Panc1 (cell line): ENCODE measurements at regions not wholly inside any gene's neighbourhood (a gene's known extent, or its start where the extent isn't known, plus 50 kb on each side); places are given as distances from the start of the nearest gene placed in this dataset.
"Not testable (repeated sequence)": the region's sequence is repeated elsewhere in the genome, so short reads cannot be mapped to it uniquely, and the experiment has no call there.

Experiments
- ATAC-seq: fragments of 200-7000 bp; cut with Tn5 transposase; 2 replicates; pipeline ENCODE4 v1.9.1; 2020; ENCODE audit warnings: mild to moderate bottlenecking, moderate library complexity
- BruUV-seq: library from RNA; stranded (reverse); fragments of 400-500 nt; replicated peaks from 2 replicates; lab custom pipeline; 2021; lab: Mats Ljungman, UMichigan
- CTCF ChIA-PET: fragments of 300-600 bp; sonication (Branson Sonifier 250); formaldehyde crosslinking; loops from one replicate; lab custom pipeline; 2022; ENCODE audit warnings: antibody characterized with exemption; lab: Charles Lee
- POLR2A ChIA-PET: fragments of 300-600 bp; sonication (Branson Sonifier 250); formaldehyde crosslinking; loops from one replicate; lab custom pipeline; 2022; ENCODE audit warnings: antibody characterized with exemption; lab: Charles Lee
- DNase-seq: peaks from one replicate; pipeline ENCODE4 v3.0.0-alpha.2; 2010; ENCODE audit warnings: low read depth, low spot score
- H3K27ac ChIP-seq: 2 replicates; pipeline ENCODE4 v1.5.1; 2011; ENCODE audit warnings: mild to moderate bottlenecking, low read length, inconsistent platforms
- H3K27me3 ChIP-seq: fragments of 200-500 bp; sonication (Bioruptor generic); 2 replicates; pipeline ENCODE4 v1.6.0; 2014; ENCODE audit warnings: low read length, inconsistent platforms; ENCODE audit not compliant: control insufficient read depth, insufficient read depth
- H3K36me3 ChIP-seq: fragments of 200-500 bp; sonication (Bioruptor generic); 2 replicates; pipeline ENCODE4 v1.5.1; 2014; ENCODE audit warnings: inconsistent platforms, mild to moderate bottlenecking, low read length, moderate library complexity; ENCODE audit not compliant: control insufficient read depth, insufficient read depth
- H3K4me1 ChIP-seq: 2 replicates; pipeline ENCODE4 v1.5.1; 2011; ENCODE audit warnings: inconsistent platforms, mild to moderate bottlenecking, low read length, moderate library complexity; ENCODE audit not compliant: control insufficient read depth, insufficient read depth
- H3K4me3 ChIP-seq, 2 experiments: 2 replicates each; pipeline ENCODE4 v1.5.1; 2011 to 2012; ENCODE audit warnings: low read depth in 2 of 2, low read length in 2 of 2, mild to moderate bottlenecking in 2 of 2, inconsistent platforms in 1 of 2, moderate library complexity in 1 of 2
- H3K9me3 ChIP-seq: fragments of 200-500 bp; sonication (Bioruptor generic); 2 replicates; pipeline ENCODE4 v1.5.1; 2014; ENCODE audit warnings: low read depth, mild to moderate bottlenecking, inconsistent platforms, low read length, moderate library complexity; ENCODE audit not compliant: control insufficient read depth, insufficient read depth
- POLR2AphosphoS5 ChIP-seq: IDR thresholded peaks from 2 replicates; pipeline ENCODE4 v1.6.1; 2012; ENCODE audit warnings: mild to moderate bottlenecking, low read depth, low read length, moderate library complexity
- SIN3A ChIP-seq: IDR thresholded peaks from 2 replicates; pipeline ENCODE4 v1.6.1; 2012; ENCODE audit warnings: low read depth, mild to moderate bottlenecking, low read length, moderate library complexity, borderline replicate concordance; ENCODE audit not compliant: insufficient read depth
- TCF7L2 ChIP-seq: IDR thresholded peaks from 2 replicates; pipeline ENCODE4 v1.6.1; 2011; ENCODE audit warnings: mild to moderate bottlenecking, low read depth, low read length, inconsistent platforms
- in situ Hi-C: cut with HindIII; loops from 2 replicates; pipeline ENCODE4 v1.10.0; 2016; ENCODE audit warnings: low sequenced_read_pairs, low pct_unique_long_range_greater_than_20kb
- intact Hi-C: fragments of 100-400 bp; cut with micrococcal nuclease; formaldehyde crosslinking; loops from one replicate; pipeline ENCODE4 v1.10.0; 2022; ENCODE audit not compliant: unreplicated experiment
- TF ChIP-seq, protein P1 (sequence below): fragments of 450-650 bp; IDR thresholded peaks from 2 replicates; pipeline ENCODE4 v1.5.1; 2017; ENCODE audit warnings: mild to moderate bottlenecking
- TF ChIP-seq, protein P2 (sequence below), 2 experiments: IDR thresholded peaks; 2 replicates each; pipeline ENCODE4 v1.6.1; 2011 to 2012; ENCODE audit warnings: low read depth in 2 of 2, control low read depth in 1 of 2, low read length in 1 of 2, mild to moderate bottlenecking in 1 of 2, moderate library complexity in 1 of 2; ENCODE audit not compliant: insufficient read depth in 1 of 2

DNA sequence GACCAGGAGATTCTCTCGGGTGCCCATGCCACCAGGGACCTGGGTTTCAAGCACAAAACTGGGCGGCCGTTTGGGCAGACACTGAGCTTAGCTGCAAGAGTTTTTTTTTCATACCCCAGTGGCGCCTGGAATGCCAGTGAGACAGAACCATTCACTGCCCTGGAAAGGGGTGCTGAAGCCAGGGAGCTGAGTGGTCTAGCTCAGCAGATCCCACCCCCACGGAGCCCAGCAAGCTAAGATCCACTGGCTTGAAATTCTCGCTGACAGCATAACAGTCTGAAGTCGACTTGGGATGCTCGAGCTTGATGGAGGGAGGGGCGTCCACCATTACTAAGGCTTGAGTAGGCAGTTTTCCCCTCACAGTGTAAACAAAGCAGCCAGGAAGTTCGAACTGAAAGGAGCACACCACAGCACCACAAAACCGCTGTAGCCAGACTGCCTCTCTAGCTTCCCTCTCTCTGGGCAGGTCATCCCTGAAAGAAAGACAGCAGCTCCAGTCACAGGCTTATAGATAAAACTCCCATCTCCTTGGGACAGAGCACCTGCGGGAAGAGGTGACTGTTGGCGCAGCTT lies 157.7 kb downstream of the GIPC2 start:
- in situ Hi-C loops, H3K36me3 ChIP-seq, BruUV-seq, DNase-seq, H3K4me3 ChIP-seq, POLR2A ChIA-PET, H3K27ac ChIP-seq, H3K9me3 ChIP-seq, H3K27me3 ChIP-seq, H3K4me1 ChIP-seq, ATAC-seq, CTCF ChIA-PET, intact Hi-C loops: not testable (repeated sequence)

DNA sequence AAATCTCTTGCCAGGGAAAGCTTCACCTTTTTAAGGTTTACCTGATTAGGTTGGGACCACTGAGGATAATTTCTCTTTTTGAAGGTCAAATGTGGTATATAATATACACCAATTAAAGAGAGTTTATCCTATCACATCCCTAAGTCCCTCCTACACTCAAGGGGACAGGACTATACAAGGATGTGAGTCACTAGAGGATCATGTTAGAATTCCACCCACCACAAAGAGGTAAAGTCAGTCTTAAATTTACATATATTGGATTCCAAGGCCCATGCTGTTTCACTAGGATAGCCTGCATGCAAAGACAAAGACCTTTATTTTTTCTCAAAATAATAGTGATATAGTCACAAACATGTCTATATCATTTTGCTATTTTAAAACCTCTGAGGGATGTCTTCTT lies 164.4 kb downstream of the GIPC2 start:
- BruUV-seq, result no TSS peak
- CTCF ChIA-PET, result no interaction called here
- no peak for ATAC-seq

DNA sequence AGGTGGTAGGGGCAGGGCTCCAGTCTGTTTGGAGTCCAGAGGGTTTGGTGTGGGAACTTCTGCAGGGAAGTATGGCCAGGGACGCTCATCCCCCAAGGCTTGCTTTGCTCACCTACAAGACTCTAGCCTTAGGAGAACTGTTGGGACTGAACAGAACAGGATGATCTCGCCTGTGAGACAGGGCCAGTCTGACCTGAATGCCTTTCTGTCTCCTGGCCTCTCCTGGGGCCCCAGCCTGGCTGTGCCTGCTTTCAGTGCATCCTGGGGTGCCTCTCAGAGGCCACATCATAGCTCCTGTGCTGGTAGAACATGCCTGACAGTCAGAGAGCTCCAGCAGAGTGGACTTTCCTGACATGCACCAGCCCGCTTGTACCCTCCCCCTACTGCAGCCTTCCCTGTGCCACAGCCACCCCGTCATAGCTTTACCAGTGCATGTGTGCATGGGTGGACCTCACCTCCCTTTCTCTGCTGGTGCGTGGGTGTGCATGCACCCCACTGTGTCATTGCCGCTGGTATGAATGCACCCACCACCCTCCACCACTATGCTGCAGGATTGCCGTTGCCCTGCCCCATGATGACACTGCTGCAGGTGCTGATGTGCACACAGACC lies 165.8 kb downstream of the GIPC2 start:
- no peak for TF ChIP-seq SIN3A
- TF ChIP-seq, protein P1, sequence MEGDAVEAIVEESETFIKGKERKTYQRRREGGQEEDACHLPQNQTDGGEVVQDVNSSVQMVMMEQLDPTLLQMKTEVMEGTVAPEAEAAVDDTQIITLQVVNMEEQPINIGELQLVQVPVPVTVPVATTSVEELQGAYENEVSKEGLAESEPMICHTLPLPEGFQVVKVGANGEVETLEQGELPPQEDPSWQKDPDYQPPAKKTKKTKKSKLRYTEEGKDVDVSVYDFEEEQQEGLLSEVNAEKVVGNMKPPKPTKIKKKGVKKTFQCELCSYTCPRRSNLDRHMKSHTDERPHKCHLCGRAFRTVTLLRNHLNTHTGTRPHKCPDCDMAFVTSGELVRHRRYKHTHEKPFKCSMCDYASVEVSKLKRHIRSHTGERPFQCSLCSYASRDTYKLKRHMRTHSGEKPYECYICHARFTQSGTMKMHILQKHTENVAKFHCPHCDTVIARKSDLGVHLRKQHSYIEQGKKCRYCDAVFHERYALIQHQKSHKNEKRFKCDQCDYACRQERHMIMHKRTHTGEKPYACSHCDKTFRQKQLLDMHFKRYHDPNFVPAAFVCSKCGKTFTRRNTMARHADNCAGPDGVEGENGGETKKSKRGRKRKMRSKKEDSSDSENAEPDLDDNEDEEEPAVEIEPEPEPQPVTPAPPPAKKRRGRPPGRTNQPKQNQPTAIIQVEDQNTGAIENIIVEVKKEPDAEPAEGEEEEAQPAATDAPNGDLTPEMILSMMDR, result no peak
- no peak for TF ChIP-seq POLR2AphosphoS5
- TF ChIP-seq, protein P2, sequence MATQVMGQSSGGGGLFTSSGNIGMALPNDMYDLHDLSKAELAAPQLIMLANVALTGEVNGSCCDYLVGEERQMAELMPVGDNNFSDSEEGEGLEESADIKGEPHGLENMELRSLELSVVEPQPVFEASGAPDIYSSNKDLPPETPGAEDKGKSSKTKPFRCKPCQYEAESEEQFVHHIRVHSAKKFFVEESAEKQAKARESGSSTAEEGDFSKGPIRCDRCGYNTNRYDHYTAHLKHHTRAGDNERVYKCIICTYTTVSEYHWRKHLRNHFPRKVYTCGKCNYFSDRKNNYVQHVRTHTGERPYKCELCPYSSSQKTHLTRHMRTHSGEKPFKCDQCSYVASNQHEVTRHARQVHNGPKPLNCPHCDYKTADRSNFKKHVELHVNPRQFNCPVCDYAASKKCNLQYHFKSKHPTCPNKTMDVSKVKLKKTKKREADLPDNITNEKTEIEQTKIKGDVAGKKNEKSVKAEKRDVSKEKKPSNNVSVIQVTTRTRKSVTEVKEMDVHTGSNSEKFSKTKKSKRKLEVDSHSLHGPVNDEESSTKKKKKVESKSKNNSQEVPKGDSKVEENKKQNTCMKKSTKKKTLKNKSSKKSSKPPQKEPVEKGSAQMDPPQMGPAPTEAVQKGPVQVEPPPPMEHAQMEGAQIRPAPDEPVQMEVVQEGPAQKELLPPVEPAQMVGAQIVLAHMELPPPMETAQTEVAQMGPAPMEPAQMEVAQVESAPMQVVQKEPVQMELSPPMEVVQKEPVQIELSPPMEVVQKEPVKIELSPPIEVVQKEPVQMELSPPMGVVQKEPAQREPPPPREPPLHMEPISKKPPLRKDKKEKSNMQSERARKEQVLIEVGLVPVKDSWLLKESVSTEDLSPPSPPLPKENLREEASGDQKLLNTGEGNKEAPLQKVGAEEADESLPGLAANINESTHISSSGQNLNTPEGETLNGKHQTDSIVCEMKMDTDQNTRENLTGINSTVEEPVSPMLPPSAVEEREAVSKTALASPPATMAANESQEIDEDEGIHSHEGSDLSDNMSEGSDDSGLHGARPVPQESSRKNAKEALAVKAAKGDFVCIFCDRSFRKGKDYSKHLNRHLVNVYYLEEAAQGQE (IDR thresholded peaks at IDR 0.05; ENCODE audit: insufficient read depth in 1 of 2, low read depth in 2 of 2, low read length in 1 of 2), result no peak
- no peak for TF ChIP-seq TCF7L2
- intact Hi-C loops (no loop called here), in situ Hi-C loops (no loop called here)
- DNase-seq (no peak), ATAC-seq (no peak)
- CTCF ChIA-PET, result no interaction called here
- Histone ChIP-seq H3K36me3 (no peaks in the 10 kb centered on the region), H3K27ac (no peak overlapping the region), H3K27me3 (no peaks in the 10 kb centered on the region), H3K4me3 (no peak overlapping the region), H3K9me3 (no peaks in the 10 kb centered on the region), H3K4me1 (no peaks in the 10 kb centered on the region)
- no TSS peak for BruUV-seq
- POLR2A ChIA-PET, result no interaction called here

More for the DNA sequence above, 164.4 kb downstream of the GIPC2 start:
- intact Hi-C loops, result no loop called here
- Histone ChIP-seq H3K36me3 (no peaks in the 10 kb centered on the region), H3K27ac (no peak overlapping the region), H3K27me3 (no peaks in the 10 kb centered on the region), H3K4me3 (no peak overlapping the region), H3K9me3 (no peaks in the 10 kb centered on the region), H3K4me1 (no peaks in the 10 kb centered on the region)
- no peak for TF ChIP-seq TCF7L2
- no peak for DNase-seq
- in situ Hi-C loops, result no loop called here
- POLR2A ChIA-PET, result no interaction called here
